ENCODE measurements at regions not wholly inside any gene's neighbourhood (a gene's known extent, or its start where the extent isn't known, plus 50 kb on each side); places are given as distances from the start of the nearest gene placed in this dataset.

GRCh38 chr1:201683397-201683796 is 144.5 kb downstream of the NAV1 start:
- Mint-ChIP-seq H3K9me3 (peaks cover 1% of the 10 kb centered on the region), H3K36me3 (no peaks in the 10 kb centered on the region), H3K4me1 (no peaks in the 10 kb centered on the region), H3K27me3 (peaks cover 10% of the 10 kb centered on the region), H3K4me3 (no peak overlapping the region), H3K27ac (no peak overlapping the region)
- no peak for DNase-seq (ENCODE audit: low spot score in 2 of 2)
- no peak for ATAC-seq (ENCODE audit: low read depth)

DNA sequence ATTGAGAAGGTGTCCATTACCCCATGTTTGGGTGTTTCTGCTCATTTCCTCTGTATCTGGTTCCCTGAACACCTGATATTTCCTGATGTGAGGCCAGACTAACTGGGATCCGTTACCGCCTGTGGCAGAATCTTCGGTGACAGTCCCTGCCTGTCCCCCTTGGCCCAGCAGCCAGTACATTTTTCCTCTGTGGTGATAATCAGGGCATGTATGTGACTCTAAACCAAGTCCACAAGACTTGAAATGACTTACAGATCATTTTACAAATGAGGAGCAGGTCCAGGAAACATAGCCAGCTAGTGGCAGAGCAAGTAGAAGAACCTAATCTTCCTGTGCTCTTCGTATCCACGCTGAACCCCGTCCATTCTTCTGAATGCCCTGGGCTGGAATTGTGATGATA is 143.5 kb upstream of the IPO9 start:
- Mint-ChIP-seq H3K27me3 (peaks cover 6% of the 10 kb centered on the region), H3K9me3 (no peaks in the 10 kb centered on the region), H3K4me3 (no peak overlapping the region), H3K4me1 (no peaks in the 10 kb centered on the region), H3K27ac (no peak overlapping the region), H3K36me3 (no peaks in the 10 kb centered on the region)
- ATAC-seq (ENCODE audit: low read depth) (no peak), DNase-seq (ENCODE audit: low spot score in 2 of 2) (no peak)

- H3K36me3 Mint-ChIP-seq, result no peaks in the 10 kb centered on the region
- H3K9me3 Mint-ChIP-seq, result no peaks in the 10 kb centered on the region
- no peaks in the 10 kb centered on the region for H3K4me1 Mint-ChIP-seq
- ATAC-seq (ENCODE audit: low read depth) (no peak), DNase-seq (ENCODE audit: low spot score in 2 of 2) (no peak)
- H3K27ac Mint-ChIP-seq, result no peak overlapping the region
- peaks cover 2% of the 10 kb centered on the region for H3K27me3 Mint-ChIP-seq
- no peak overlapping the region for H3K4me3 Mint-ChIP-seq
These were observed 142.1 kb upstream of the IPO9 start for GRCh38 chr1:201686714-201687455.

DNA sequence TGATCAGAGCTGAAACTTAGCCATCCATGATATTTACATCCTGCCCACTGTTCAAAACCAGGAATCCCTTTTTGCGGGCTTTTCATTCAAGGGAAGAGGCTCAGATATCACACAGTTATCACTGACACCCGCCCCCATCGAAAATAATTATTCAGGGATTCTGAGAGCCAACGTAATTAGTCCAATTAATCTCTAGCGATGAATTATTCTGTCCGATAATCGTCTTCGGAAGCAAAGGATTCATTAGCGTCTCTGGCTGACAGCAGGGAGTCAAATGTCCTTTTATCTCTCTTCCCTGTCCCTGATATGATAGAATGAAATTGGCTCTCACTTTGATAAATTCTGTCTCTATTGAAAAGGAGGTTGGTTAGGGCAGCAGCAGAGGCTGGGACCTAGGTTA is 140.4 kb upstream of the IPO9 start:
- no peak overlapping the region for H3K4me3 Mint-ChIP-seq
- no peak overlapping the region for H3K27ac Mint-ChIP-seq
- DNase-seq (ENCODE audit: low spot score in 2 of 2) (no peak), ATAC-seq (ENCODE audit: low read depth) (no peak)
- no peaks in the 10 kb centered on the region for H3K9me3 Mint-ChIP-seq
- no peaks in the 10 kb centered on the region for H3K27me3 Mint-ChIP-seq
- H3K4me1 Mint-ChIP-seq, result no peaks in the 10 kb centered on the region
- no peaks in the 10 kb centered on the region for H3K36me3 Mint-ChIP-seq

DNA sequence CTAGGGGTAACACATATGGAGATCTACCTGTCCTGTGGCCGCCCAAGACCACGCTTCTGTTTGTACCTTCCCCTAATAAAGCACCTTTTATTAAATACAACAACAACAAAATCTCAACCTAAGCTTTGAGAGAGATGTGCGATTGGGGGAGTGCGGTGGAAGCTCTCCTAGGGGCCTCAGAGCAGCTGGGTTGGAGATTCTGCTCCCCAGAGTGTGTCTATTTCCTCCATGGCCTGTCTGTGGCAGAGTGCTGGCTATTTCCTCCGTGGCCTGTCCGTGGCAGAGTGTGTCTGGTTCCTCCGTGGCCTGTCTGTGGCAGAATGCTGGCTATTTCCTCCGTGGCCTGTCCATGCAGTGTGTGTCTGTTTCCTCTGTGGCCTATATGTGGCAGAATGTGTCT is 139.3 kb upstream of the IPO9 start:
- H3K9me3 Mint-ChIP-seq, result no peaks in the 10 kb centered on the region
- no peak overlapping the region for H3K27ac Mint-ChIP-seq
- H3K27me3 Mint-ChIP-seq, result peaks cover 1% of the 10 kb centered on the region
- no peak for DNase-seq (ENCODE audit: low spot score in 2 of 2)
- no peaks in the 10 kb centered on the region for H3K4me1 Mint-ChIP-seq
- H3K4me3 Mint-ChIP-seq, result no peak overlapping the region
- no peaks in the 10 kb centered on the region for H3K36me3 Mint-ChIP-seq
- no peak for ATAC-seq (ENCODE audit: low read depth)

GRCh38 chr1:201690528-201690927 is 138.4 kb upstream of the IPO9 start:
- no peaks in the 10 kb centered on the region for H3K4me1 Mint-ChIP-seq
- ATAC-seq (ENCODE audit: low read depth) (no peak), DNase-seq (ENCODE audit: low spot score in 2 of 2) (no peak)
- H3K27me3 Mint-ChIP-seq, result peaks cover 1% of the 10 kb centered on the region
- H3K9me3 Mint-ChIP-seq, result no peaks in the 10 kb centered on the region
- H3K36me3 Mint-ChIP-seq, result no peaks in the 10 kb centered on the region
- no peak overlapping the region for H3K27ac Mint-ChIP-seq
- no peak overlapping the region for H3K4me3 Mint-ChIP-seq

- Mint-ChIP-seq H3K27ac (no peak overlapping the region), H3K36me3 (no peaks in the 10 kb centered on the region), H3K27me3 (peaks cover 1% of the 10 kb centered on the region), H3K9me3 (no peaks in the 10 kb centered on the region), H3K4me3 (no peak overlapping the region), H3K4me1 (no peaks in the 10 kb centered on the region)
- DNase-seq (ENCODE audit: low spot score in 2 of 2), result no peak
- ATAC-seq (ENCODE audit: low read depth), result no peak
These were observed 137.0 kb upstream of the IPO9 start for GRCh38 chr1:201691716-201692554.

- H3K4me1 Mint-ChIP-seq, result no peaks in the 10 kb centered on the region
- ATAC-seq (ENCODE audit: low read depth), result no peak
- peaks cover 1% of the 10 kb centered on the region for H3K27me3 Mint-ChIP-seq
- H3K9me3 Mint-ChIP-seq, result no peaks in the 10 kb centered on the region
- DNase-seq (ENCODE audit: low spot score in 2 of 2), result no peak
- no peak overlapping the region for H3K4me3 Mint-ChIP-seq
- no peaks in the 10 kb centered on the region for H3K36me3 Mint-ChIP-seq
- H3K27ac Mint-ChIP-seq, result no peak overlapping the region
These were observed 136.2 kb upstream of the IPO9 start for GRCh38 chr1:201692555-201693394.

DNA sequence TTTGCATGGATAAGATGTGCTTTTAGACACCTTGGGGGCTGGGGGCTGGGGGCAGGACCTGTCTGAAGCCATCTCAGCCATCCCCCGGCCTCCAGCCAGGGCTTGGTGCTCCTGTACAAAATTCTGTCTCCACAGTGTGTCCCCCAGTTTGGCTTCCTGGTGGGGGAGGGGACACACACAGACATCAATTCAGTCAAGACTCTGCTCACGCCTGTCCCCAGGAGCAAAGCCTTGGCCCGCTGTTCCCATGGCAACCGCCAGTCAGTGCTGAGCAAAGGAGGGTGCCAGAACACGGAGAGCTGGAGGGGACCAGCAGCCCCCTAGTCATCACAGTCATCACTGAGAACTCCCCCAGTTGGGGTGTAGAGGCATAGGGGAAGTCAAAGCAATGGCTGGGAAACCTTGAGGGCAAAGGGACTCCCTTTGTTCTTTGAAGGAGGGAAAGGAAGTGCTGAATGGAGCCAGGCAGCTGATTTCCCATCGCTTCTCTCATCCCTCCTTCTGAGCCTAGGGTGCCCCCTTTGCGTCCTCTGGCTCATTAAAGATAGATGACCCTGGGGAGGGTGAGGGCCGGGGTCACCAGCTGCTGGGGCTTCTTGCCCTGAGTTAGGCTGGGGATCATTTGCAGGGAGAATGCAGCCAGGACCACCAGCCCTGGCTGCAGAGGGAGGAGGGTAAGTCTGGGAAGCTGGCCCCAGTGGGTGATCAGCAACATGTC is 134.9 kb upstream of the IPO9 start:
- Mint-ChIP-seq H3K27ac (no peak overlapping the region), H3K27me3 (peaks cover 1% of the 10 kb centered on the region), H3K4me1 (no peaks in the 10 kb centered on the region), H3K36me3 (no peaks in the 10 kb centered on the region), H3K4me3 (no peak overlapping the region), H3K9me3 (no peaks in the 10 kb centered on the region)
- ATAC-seq (ENCODE audit: low read depth) (no peak), DNase-seq (ENCODE audit: low spot score in 2 of 2) (no peak)

DNA sequence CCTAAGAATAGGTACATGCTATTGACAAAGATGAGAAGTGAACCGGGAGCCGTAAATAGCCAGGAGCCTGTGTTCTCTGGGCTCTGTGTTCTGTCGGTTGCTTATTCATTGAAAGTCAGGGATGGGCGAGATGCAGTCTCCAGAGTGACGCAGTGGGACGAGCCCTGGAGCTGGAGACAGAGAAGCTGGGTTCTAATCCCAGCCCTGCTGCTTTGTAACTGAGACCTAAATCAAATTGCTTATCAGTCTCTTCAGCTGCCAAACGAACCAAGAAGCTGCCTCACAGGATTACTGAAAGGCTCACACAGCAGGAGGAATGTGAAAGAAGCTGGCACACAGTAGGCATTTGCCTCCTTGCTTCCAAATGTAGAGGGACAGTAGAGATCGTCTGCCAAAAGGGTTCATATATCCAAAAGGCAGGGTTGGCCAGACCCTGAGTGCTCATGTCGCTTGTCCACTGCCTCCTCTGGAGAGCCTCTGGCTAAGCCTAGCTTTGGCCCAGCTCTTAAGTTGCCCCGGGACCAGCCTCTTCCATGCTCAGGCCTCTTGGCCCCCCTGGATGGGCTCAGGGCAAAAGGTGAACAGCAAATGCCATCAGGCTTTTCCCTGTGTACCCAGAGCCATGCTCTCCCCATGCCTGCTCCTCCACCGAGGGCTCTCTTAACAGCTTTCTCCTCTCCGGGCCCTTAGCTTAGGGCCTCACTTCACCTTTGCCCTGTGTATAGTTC is 134.2 kb upstream of the IPO9 start:
- Mint-ChIP-seq H3K9me3 (no peaks in the 10 kb centered on the region), H3K4me1 (no peaks in the 10 kb centered on the region), H3K27me3 (peaks cover 1% of the 10 kb centered on the region), H3K36me3 (no peaks in the 10 kb centered on the region), H3K27ac (no peak overlapping the region), H3K4me3 (no peak overlapping the region)
- ATAC-seq (ENCODE audit: low read depth), result no peak
- no peak for DNase-seq (ENCODE audit: low spot score in 2 of 2)

GRCh38 chr1:201695607-201696006 is 133.3 kb upstream of the IPO9 start:
- no peak overlapping the region for H3K4me3 Mint-ChIP-seq

GRCh38 chr1:201696217-201696761 is 132.7 kb upstream of the IPO9 start:
- ATAC-seq (ENCODE audit: low read depth) (no peak), DNase-seq (ENCODE audit: low spot score in 2 of 2) (no peak)
- no peaks in the 10 kb centered on the region for H3K4me1 Mint-ChIP-seq
- H3K4me3 Mint-ChIP-seq, result no peak overlapping the region
- no peaks in the 10 kb centered on the region for H3K36me3 Mint-ChIP-seq
- H3K27ac Mint-ChIP-seq, result no peak overlapping the region
- no peaks in the 10 kb centered on the region for H3K9me3 Mint-ChIP-seq
- H3K27me3 Mint-ChIP-seq, result peaks cover 1% of the 10 kb centered on the region

More at GRCh38 chr1:201695607-201696006, 133.3 kb upstream of the IPO9 start:
- no peaks in the 10 kb centered on the region for H3K9me3 Mint-ChIP-seq
- no peak overlapping the region for H3K27ac Mint-ChIP-seq
- H3K36me3 Mint-ChIP-seq, result no peaks in the 10 kb centered on the region
- DNase-seq (ENCODE audit: low spot score in 2 of 2), result no peak
- no peak for ATAC-seq (ENCODE audit: low read depth)
- no peaks in the 10 kb centered on the region for H3K4me1 Mint-ChIP-seq
- H3K27me3 Mint-ChIP-seq, result peaks cover 1% of the 10 kb centered on the region

DNA sequence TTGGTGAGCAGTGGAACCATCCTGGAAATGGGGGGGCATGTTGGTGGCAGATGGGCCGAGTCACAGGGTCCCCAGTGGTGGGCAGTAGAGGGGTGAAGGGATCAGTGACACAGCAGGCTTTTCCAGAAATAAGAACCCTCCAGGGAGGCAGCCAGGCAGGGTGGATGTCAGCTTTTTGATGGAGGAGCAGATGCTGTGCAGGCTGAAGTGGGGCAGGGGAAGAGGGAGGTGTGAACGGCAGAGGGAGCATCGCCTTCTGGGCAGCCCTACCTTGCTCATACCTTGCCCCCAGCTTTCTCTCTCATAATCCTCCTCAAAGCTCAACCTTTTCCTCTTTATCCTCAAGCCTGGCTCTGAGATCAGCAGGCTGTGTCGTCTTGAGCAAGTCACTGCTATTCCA is 131.8 kb upstream of the IPO9 start:
- H3K9me3 Mint-ChIP-seq, result peaks cover 3% of the 10 kb centered on the region
- no peak overlapping the region for H3K27ac Mint-ChIP-seq
- H3K4me3 Mint-ChIP-seq, result no peak overlapping the region
- peaks cover 1% of the 10 kb centered on the region for H3K27me3 Mint-ChIP-seq
- DNase-seq (ENCODE audit: low spot score in 2 of 2), result no peak
- no peaks in the 10 kb centered on the region for H3K4me1 Mint-ChIP-seq
- H3K36me3 Mint-ChIP-seq, result peaks cover 3% of the 10 kb centered on the region
- ATAC-seq (ENCODE audit: low read depth), result no peak

Data from memory B cell (primary cell).